COLO668 (cell line): ENCODE measurements at regions not wholly inside any gene's neighbourhood (a gene's known extent, or its start where the extent isn't known, plus 50 kb on each side); places are given as distances from the start of the nearest gene placed in this dataset.
"Not testable (repeated sequence)": the region's sequence is repeated elsewhere in the genome, so short reads cannot be mapped to it uniquely, and the experiment has no call there.

Experiments
- DNase-seq: peaks from one replicate; lab custom pipeline; 2025; ENCODE audit not compliant: unreplicated experiment; lab: John Stamatoyannopoulos, UW

- no peak for DNase-seq
These were observed 130.2 kb upstream of the PPP1R26 start for GRCh38 chr9:135349212-135350002.

- no peak for DNase-seq
These were observed 129.6 kb upstream of the PPP1R26 start for GRCh38 chr9:135350003-135350315.

GRCh38 chr9:135353935-135354334 is 125.6 kb upstream of the PPP1R26 start:
- DNase-seq: no peak

GRCh38 chr9:135355521-135356011 is 124.0 kb upstream of the PPP1R26 start:
- DNase-seq: no peak

- no peak for DNase-seq
These were observed 123.6 kb upstream of the PPP1R26 start for GRCh38 chr9:135356021-135356420.

- DNase-seq: no peak
These were observed 122.8 kb upstream of the PPP1R26 start for GRCh38 chr9:135356796-135357195.

GRCh38 chr9:135357863-135358551 is 121.6 kb upstream of the PPP1R26 start:
- no peak for DNase-seq

GRCh38 chr9:135358552-135358940 is 121.0 kb upstream of the PPP1R26 start:
- no peak for DNase-seq

GRCh38 chr9:135359764-135360163 is 119.8 kb upstream of the PPP1R26 start:
- no peak for DNase-seq

- no peak for DNase-seq
These were observed 119.0 kb upstream of the PPP1R26 start for GRCh38 chr9:135360617-135361016.

GRCh38 chr9:135361668-135362067 is 117.9 kb upstream of the PPP1R26 start:
- DNase-seq: not testable (repeated sequence)

- no peak for DNase-seq
These were observed 116.0 kb upstream of the PPP1R26 start for GRCh38 chr9:135363596-135363995.

GRCh38 chr9:135365013-135365768 is 114.4 kb upstream of the PPP1R26 start:
- DNase-seq: no peak

- no peak for DNase-seq
These were observed 113.5 kb upstream of the PPP1R26 start for GRCh38 chr9:135366104-135366503.

GRCh38 chr9:135369412-135369990 is 110.1 kb upstream of the PPP1R26 start:
- DNase-seq: no peak

- no peak for DNase-seq
These were observed 108.9 kb upstream of the PPP1R26 start for GRCh38 chr9:135370411-135371375.

GRCh38 chr9:135371535-135371934 is 108.0 kb upstream of the PPP1R26 start:
- no peak for DNase-seq

- no peak for DNase-seq
These were observed 107.5 kb upstream of the PPP1R26 start for GRCh38 chr9:135372036-135372435.

GRCh38 chr9:135372501-135373008 is 107.0 kb upstream of the PPP1R26 start:
- DNase-seq: no peak

- DNase-seq: no peak
These were observed 106.4 kb upstream of the PPP1R26 start for GRCh38 chr9:135373151-135373685.
